ENCODE measurements at regions not wholly inside any gene's neighbourhood (a gene's known extent, or its start where the extent isn't known, plus 50 kb on each side); places are given as distances from the start of the nearest gene placed in this dataset.
"Not testable (repeated sequence)": the region's sequence is repeated elsewhere in the genome, so short reads cannot be mapped to it uniquely, and the experiment has no call there.

DNA sequence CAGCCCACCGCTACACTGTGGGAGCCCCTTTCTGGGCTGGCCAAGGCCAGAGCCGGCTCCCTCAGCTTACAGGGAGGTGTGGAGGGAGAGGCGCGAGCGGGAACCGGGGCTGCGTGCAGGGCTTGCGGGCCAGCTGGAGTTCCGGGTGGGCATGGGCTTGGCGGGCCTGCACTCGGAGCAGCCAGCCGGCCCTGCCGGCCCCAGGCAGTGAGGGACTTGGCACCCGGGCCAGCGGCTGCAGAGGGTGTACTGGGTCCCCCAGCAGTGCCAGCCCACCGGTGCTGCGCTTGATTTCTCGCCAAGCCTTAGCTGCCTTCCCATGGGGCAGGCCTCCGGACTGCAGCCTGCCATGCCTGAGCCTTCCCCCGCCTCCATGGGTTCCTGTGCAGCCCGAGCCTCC, 306.2 kb downstream of the PPP4R3C start:
- DNase-seq (ENCODE audit: low spot score) = not testable (repeated sequence)

DNA sequence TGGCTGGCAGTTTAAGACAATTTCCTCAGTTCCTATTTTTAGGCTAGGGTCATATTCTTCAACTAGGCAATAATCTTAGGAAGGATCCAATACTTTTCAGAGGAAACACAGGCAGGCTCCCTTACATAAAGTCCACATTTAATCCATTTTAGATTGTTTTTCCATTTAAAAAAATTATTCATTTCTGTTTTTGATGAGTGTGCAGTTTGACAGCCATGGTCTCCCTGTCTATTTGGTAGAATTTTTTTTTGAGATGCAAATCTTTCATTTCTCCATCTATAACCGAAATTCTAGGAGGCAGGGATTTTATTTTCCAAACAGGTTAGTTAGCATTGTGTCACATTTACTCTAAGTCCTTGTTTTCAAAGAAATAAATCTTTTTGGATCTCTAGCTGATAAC, 326.8 kb downstream of the PPP4R3C start:
- DNase-seq (ENCODE audit: low spot score) = no peak

DNA sequence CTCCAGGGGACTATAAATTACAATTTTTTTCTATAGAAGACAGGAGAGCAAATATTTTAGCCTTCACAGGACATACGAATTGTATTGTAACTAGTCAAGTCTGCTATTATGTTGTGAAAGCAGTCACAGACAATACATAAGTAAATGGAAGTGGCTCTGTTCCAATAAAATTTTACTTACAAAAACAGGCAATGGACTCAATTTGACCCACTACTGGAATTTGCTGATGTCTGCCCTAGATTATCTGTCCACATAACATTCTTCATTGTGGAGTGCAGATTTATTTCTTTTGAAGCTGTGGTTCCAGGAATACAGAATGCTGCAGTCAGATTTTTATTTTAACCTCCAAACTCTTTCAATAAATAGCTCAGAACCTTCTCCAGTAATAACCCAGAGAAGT, 330.3 kb downstream of the PPP4R3C start:
- no peak for DNase-seq (ENCODE audit: low spot score)

DNA sequence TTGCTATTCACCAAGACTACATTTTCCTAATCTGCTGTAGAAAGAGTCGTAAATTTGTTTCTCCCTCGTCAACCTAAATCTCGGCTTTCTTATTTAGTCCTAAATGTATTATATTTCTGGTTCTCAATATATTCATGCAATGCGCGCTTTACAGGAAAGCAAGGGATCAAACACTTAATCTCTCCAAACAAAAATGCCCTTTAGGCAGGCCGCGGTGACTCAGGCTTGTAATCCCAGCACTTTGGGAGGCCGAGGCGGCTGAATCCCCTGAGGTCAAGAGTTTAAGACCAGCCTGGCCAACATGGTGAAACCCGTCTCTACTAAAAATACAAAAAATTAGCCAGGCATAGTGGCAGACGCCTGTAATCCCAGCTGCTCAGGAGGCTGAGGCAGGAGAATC, 376.0 kb downstream of the PPP4R3C start:
- not testable (repeated sequence) for DNase-seq (ENCODE audit: low spot score)

GRCh38 chrX:27086237-27086636, 376.9 kb downstream of the PPP4R3C start:
- DNase-seq (ENCODE audit: low spot score) = no peak

- DNase-seq (ENCODE audit: low spot score) = no peak
Observed at GRCh38 chrX:27085346-27085745, 377.8 kb downstream of the PPP4R3C start.

- no peak for DNase-seq (ENCODE audit: low spot score)
Observed at GRCh38 chrX:27078371-27078770, 384.8 kb downstream of the PPP4R3C start.

- DNase-seq (ENCODE audit: low spot score) = no peak
Observed at GRCh38 chrX:27057883-27058282, 405.3 kb downstream of the PPP4R3C start.

DNA sequence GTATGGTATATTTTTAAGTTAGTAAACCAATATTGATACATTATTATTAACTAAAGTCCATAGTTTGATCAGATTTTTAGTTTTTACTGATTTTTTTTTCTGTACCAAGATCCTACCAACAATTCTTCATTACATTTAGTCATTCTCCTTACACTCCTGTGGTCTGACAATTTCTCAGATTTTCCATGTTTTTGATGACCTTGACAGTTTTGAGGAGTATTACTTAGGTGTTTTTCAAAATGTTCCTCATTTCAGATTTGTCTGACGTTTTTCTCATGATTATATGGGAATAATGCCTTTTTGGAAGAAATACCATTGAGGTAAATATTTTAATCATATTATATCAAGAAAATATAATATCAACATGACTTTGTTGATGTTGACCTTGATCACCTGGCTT, 423.8 kb downstream of the PPP4R3C start:
- DNase-seq (ENCODE audit: low spot score) = no peak

DNA sequence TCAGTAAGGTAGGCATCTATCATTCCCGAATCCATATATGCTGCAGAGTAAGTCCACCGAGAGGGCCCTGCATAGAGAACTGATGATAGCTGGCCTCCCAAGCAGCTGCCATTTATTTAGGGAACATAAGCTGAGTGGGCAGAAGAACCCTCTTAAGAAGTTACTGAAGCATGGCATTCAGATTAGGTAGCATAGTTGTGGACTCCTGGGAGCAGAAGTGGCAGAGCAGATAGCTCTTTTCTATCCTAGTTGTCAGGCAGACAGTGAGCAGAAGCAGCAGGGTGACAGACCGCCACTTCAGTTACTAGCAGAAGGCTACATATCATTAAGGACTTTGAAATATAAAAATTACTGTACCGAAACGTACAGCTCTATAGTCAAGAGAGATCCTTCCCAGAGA, 454.7 kb downstream of the PPP4R3C start:
- no peak for DNase-seq (ENCODE audit: low spot score)

GRCh38 chrX:26999634-27000033, 463.5 kb downstream of the PPP4R3C start:
- no peak for DNase-seq (ENCODE audit: low spot score)

DNA sequence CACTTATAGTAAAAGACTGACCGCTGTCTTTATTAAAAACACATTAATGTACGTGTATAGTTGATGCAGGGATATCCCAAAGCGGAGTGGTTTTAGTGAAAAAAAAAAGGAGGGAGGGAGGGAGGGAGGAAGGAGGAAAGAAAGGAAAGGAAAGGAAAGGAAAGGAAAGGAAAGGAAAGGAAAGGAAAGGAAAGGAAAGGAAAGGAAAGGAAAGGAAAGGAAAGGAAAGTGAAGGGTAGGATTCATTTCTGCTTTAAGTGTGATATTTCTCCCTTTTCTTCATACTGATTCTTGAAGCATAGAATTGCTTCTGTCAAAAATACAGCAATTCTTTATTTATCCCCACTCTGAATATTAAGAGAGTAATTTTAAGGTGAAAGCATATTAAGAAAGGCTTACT, 504.9 kb downstream of the PPP4R3C start:
- DNase-seq (ENCODE audit: low spot score) = no peak

- DNase-seq (ENCODE audit: low spot score) = no peak
Observed at GRCh38 chrX:26954029-26954428, 509.1 kb downstream of the PPP4R3C start.

GRCh38 chrX:26952213-26952612, 510.9 kb downstream of the PPP4R3C start:
- no peak for DNase-seq (ENCODE audit: low spot score)

GRCh38 chrX:26927419-26927818, 535.7 kb downstream of the PPP4R3C start:
- DNase-seq (ENCODE audit: low spot score) = no peak

GRCh38 chrX:26925088-26925487, 538.1 kb downstream of the PPP4R3C start:
- DNase-seq (ENCODE audit: low spot score) = no peak

DNA sequence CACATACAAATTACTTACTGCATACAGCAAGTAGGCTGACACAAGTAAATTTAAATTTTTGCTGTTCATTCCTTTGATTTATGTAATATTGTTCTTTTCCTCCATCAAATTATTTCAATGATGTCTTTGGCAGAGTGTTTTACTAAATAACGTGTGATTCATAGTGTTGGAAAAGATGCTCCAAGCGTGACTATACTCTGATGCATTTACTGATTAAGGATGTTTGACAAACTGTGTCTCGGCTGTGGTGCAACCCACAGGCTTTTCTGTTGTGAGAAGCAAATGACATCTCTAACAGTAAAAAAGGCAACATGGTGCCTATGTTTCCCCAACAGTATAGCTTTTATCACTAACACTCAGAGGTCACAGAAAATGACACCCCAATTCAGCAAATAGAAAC, 540.9 kb downstream of the PPP4R3C start:
- no peak for DNase-seq (ENCODE audit: low spot score)

- peak; percentile 1 for DNase-seq (ENCODE audit: low spot score)
Observed at GRCh38 chrX:26918631-26919030, 544.5 kb downstream of the PPP4R3C start.

- no peak for DNase-seq (ENCODE audit: low spot score)
Observed at GRCh38 chrX:26916991-26917390, 546.1 kb downstream of the PPP4R3C start.

- DNase-seq (ENCODE audit: low spot score) = no peak
Observed at GRCh38 chrX:26915064-26915463, 548.1 kb downstream of the PPP4R3C start.

- no peak for DNase-seq (ENCODE audit: low spot score)
Observed at GRCh38 chrX:26914232-26914631, 548.9 kb downstream of the PPP4R3C start.

DNA sequence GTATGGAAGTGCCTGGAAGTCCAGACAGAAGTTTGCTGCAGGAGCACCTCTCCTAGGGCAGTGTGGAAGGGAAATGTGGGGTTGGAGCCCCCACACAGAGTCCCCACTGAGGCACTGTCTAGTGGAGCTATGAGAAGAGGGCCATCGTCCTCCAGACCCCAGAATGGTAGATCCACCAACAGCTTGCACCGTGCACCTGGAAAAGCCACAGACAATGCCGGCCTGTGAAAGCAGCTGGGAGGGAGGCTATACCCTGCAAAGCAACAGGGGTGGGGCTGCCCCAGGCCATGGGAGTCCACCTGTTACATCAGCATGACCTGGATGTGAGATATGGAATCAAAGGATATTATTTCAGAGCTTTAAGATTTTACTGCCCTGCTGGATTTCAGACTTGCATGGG, 551.4 kb downstream of the PPP4R3C start:
- DNase-seq (ENCODE audit: low spot score) = not testable (repeated sequence)

- no peak for DNase-seq (ENCODE audit: low spot score)
Observed at GRCh38 chrX:26909728-26910127, 553.4 kb downstream of the PPP4R3C start.

- DNase-seq (ENCODE audit: low spot score) = no peak
Observed at GRCh38 chrX:26908218-26908617, 554.9 kb downstream of the PPP4R3C start.

GRCh38 chrX:26889574-26889973, 573.6 kb downstream of the PPP4R3C start:
- DNase-seq (ENCODE audit: low spot score) = no peak

Measured in globus pallidus (tissue), 1 donor.